Ectodermal cell (in vitro differentiated cells): ENCODE measurements at regions not wholly inside any gene's neighbourhood (a gene's known extent, or its start where the extent isn't known, plus 50 kb on each side); places are given as distances from the start of the nearest gene placed in this dataset.
A peak's percentile ranks its signal among the peaks of the same experiment; 100 is the strongest.
"Not testable (repeated sequence)": the region's sequence is repeated elsewhere in the genome, so short reads cannot be mapped to it uniquely, and the experiment has no call there.

ENCODE experiments used
- H3K27ac ChIP-seq: 2 replicates; pipeline ENCODE4 v1.7.0; 2013; ENCODE audit warnings: mild to moderate bottlenecking, low read depth, low read length; ENCODE audit not compliant: insufficient read depth, poor library complexity, severe bottlenecking
- H3K27me3 ChIP-seq: 2 replicates; pipeline ENCODE4 v1.7.0; 2013; ENCODE audit warnings: mild to moderate bottlenecking, low read length; ENCODE audit not compliant: insufficient read depth, control insufficient read depth, poor library complexity, severe bottlenecking
- H3K36me3 ChIP-seq: one replicate; pipeline ENCODE4 v1.7.0; 2013; ENCODE audit warnings: low read length; ENCODE audit not compliant: control insufficient read depth, insufficient read depth
- H3K4me1 ChIP-seq: one replicate; pipeline ENCODE4 v1.7.0; 2013; ENCODE audit warnings: low read length; ENCODE audit not compliant: control insufficient read depth, insufficient read depth
- H3K4me3 ChIP-seq: 2 replicates; pipeline ENCODE4 v1.7.0; 2013; ENCODE audit warnings: low read depth, low read length, control low read depth; ENCODE audit not compliant: insufficient read depth
- H3K9me3 ChIP-seq: 2 replicates; pipeline ENCODE4 v1.7.0; 2013; ENCODE audit warnings: mild to moderate bottlenecking, low read length, moderate library complexity; ENCODE audit not compliant: control insufficient read depth
- WGBS, 2 experiments: methylation state at CpG; one replicate each; pipeline ENCODE4 v1.1.7; 2013; ENCODE audit warnings: missing lambda C conversion rate in 2 of 2; 5-methylcytosine and 5-hydroxymethylcytosine counted together

- not testable (repeated sequence) for H3K27ac ChIP-seq, H3K9me3 ChIP-seq, H3K4me1 ChIP-seq, H3K36me3 ChIP-seq
- Histone ChIP-seq H3K27me3 (peaks cover 52% of the 10 kb centered on the region), H3K4me3 (peak overlapping the region; percentile 29)
- 5 to 7% methylated on average over 49 of the region's 59 CpGs for WGBS, 2 experiments
Observed at GRCh38 chr9:41273549-41274267, 84.6 kb upstream of the ZNG1F start.

- not testable (repeated sequence) for H3K36me3 ChIP-seq, H3K4me1 ChIP-seq, H3K9me3 ChIP-seq, H3K27ac ChIP-seq
- Histone ChIP-seq H3K27me3 (peaks cover 52% of the 10 kb centered on the region), H3K4me3 (peak overlapping the region; percentile 29)
- 7 to 15% methylated on average over 30 to 32 of the region's 49 CpGs for WGBS, 2 experiments
Observed at GRCh38 chr9:41272879-41273548, 83.9 kb upstream of the ZNG1F start.

DNA sequence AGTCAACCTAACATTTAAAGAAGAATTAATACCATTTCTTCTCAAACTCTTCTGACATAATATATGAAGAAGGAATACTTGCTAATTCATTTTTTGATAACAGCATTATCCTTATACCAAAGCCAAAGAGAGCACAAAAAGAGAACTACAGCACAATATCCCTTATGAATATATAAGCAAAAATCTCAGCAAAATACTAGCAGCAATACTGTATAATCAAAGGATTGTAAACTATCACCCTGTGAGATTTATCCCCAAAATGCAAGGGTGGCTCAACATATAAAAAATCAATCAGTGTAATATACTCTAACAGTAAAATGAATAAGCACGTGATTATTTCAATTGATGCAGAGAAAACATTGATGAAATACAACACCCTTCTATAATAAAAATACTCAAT, 81.9 kb upstream of the ZNG1F start:
- not testable (repeated sequence) for H3K4me3 ChIP-seq, H3K36me3 ChIP-seq, H3K27ac ChIP-seq, H3K9me3 ChIP-seq, H3K4me1 ChIP-seq
- H3K27me3 ChIP-seq, result peaks cover 54% of the 10 kb centered on the region
- WGBS, 2 experiments, result no CpG with 5 or more reads among the region's 1 CpG

DNA sequence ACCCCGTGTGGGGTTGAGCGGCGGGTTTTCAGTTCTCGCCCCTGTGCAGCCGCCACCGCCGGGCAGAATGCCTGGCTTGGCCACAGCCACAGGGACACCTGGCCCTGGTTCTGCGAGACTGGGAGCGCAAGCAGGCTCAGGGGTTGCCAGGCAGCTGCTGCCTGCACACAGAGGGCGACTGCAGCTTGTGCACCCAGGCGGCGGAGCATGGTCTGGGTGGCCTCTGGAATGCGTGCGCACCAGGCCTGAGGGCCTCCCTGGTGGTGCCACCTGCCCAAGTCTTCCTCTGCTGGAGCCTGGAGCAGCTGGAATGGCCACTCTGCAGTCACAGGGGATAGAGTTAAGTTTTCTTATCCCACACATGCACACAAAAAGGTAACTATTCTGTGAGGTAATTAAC, 80.4 kb upstream of the ZNG1F start:
- H3K27me3 ChIP-seq, result peaks cover 47% of the 10 kb centered on the region
- not testable (repeated sequence) for H3K36me3 ChIP-seq, H3K4me3 ChIP-seq, H3K4me1 ChIP-seq, H3K9me3 ChIP-seq, H3K27ac ChIP-seq
- WGBS, 2 experiments, result 69 to 72% methylated on average over 7 to 8 of the region's 14 CpGs

GRCh38 chr9:41269054-41269453, 79.9 kb upstream of the ZNG1F start:
- H3K4me1 ChIP-seq, H3K4me3 ChIP-seq, H3K36me3 ChIP-seq, H3K27ac ChIP-seq, H3K9me3 ChIP-seq: not testable (repeated sequence)
- 40 to 42% methylated on average over 8 to 11 of the region's 18 CpGs for WGBS, 2 experiments
- H3K27me3 ChIP-seq, result peaks cover 47% of the 10 kb centered on the region

DNA sequence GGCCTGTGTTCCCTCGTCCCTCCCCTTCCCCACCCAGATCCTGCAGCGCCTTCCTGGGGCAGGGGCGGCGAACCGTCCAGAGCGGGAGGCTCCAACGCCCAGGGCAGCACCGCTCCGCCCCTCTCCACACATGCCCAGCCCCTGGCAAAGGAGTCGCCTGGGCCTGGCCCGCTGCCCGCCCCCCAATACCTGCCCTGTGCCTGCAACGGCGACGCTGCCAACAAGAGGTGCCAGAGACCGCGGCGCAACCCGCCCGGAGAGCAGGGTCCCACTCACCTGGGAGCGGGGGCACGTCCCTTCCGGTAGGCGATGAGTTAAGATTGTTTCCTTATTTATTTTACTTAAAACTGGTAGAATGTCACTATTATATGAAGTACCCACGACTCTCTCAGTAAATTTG, 77.5 kb upstream of the ZNG1F start:
- not testable (repeated sequence) for H3K9me3 ChIP-seq, H3K27ac ChIP-seq, H3K4me3 ChIP-seq, H3K4me1 ChIP-seq, H3K36me3 ChIP-seq
- H3K27me3 ChIP-seq, result peaks cover 38% of the 10 kb centered on the region
- WGBS, 2 experiments, result 16 to 39% methylated on average over 8 to 13 of the region's 25 CpGs

DNA sequence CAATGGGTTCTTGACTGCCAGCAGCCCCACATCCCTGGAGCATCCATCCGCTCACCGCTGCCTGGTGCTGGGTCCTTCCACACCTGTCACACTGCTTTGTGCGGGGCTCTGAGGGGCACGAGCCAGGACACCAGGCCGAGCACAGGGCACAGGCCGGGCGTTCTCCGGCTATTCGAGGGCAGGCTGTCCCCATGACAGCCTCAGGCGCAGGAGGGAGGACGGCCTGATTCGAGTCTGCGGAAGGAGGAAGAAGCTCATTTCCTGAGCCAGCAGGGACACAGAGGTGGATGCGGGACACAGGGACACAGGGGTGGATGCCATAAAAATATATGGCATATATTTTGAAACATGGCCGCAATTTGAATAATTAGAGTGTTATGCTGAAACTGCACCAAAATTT, 76.9 kb upstream of the ZNG1F start:
- not testable (repeated sequence) for H3K27ac ChIP-seq, H3K9me3 ChIP-seq, H3K36me3 ChIP-seq, H3K4me1 ChIP-seq, H3K4me3 ChIP-seq
- WGBS, 2 experiments, result 49 to 72% methylated on average over 7 to 8 of the region's 15 CpGs
- H3K27me3 ChIP-seq, result peaks cover 34% of the 10 kb centered on the region

GRCh38 chr9:41251973-41252372, 62.9 kb upstream of the ZNG1F start:
- H3K27ac ChIP-seq, H3K4me3 ChIP-seq, H3K4me1 ChIP-seq, H3K36me3 ChIP-seq, H3K9me3 ChIP-seq, H3K27me3 ChIP-seq: not testable (repeated sequence)

- H3K4me1 ChIP-seq, H3K36me3 ChIP-seq, H3K27ac ChIP-seq, H3K4me3 ChIP-seq, H3K9me3 ChIP-seq, H3K27me3 ChIP-seq: not testable (repeated sequence)
- 56 to 65% methylated on average over 3 of the region's 3 CpGs for WGBS, 2 experiments
Observed at GRCh38 chr9:41251101-41251500, 62.0 kb upstream of the ZNG1F start.

DNA sequence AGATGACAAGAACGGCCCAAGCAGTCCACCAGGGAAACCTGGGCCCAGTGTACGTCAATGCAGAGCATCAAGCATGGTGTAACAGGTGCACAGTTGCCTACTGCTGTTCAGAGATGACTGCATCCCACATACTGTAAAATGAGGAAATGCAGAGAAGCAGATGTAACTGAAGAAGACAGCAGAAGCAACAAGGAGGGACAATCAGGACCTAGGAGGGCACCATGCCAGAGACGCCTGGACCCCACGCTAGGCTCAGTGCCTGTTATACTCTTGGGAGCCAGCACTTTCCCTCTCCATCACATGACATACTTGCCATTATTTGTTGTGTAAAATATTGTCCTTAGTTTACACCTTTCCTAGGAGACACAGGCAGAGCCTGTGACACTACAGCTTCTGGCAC, 57.6 kb upstream of the ZNG1F start:
- not testable (repeated sequence) for H3K27ac ChIP-seq, H3K4me1 ChIP-seq
- WGBS, 2 experiments, result 77 to 81% methylated on average over 3 to 4 of the region's 4 CpGs

More for the DNA sequence above, 57.6 kb upstream of the ZNG1F start:
- not testable (repeated sequence) for H3K36me3 ChIP-seq, H3K27me3 ChIP-seq, H3K4me3 ChIP-seq, H3K9me3 ChIP-seq
